ENCODE measurements at regions not wholly inside any gene's neighbourhood (a gene's known extent, or its start where the extent isn't known, plus 50 kb on each side); places are given as distances from the start of the nearest gene placed in this dataset.

DNA sequence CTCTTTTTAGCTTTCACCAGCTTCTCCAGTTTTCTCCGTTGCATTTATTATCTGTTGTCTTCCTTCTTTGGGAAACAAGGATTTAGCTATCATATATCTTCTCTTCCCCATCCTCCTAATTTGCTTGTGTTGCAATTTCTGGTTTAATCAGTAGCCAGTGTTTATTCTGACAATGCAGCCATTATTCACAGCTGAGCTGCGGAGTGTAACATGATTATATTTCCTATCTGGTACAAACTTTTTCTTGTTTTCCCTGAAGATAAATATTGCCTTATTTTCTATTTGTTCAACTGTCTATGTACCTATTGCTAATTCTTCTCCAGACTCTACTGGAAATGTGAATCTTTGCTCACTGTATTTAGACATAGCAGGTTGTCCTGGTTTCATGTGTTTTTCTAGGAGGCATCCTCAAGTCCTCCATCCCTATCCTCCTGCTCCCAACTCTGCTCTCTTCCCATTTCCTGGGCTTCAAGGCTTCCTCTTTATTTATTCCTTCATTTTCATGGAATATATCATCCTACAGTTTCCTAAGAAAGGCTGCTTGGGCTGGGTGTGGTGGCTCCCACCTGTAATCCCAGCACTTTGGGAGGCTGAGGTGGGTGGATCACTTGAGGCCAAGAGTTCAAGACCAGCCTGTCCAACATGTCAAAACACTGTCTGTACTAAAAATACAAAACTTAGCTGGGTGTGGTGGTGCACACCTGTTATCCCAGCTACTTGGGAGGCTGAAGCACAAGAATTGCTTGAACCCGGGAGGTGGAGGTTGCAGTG, 72.4 kb upstream of the KDM7A start:
- TF ChIP-seq, protein P1, sequence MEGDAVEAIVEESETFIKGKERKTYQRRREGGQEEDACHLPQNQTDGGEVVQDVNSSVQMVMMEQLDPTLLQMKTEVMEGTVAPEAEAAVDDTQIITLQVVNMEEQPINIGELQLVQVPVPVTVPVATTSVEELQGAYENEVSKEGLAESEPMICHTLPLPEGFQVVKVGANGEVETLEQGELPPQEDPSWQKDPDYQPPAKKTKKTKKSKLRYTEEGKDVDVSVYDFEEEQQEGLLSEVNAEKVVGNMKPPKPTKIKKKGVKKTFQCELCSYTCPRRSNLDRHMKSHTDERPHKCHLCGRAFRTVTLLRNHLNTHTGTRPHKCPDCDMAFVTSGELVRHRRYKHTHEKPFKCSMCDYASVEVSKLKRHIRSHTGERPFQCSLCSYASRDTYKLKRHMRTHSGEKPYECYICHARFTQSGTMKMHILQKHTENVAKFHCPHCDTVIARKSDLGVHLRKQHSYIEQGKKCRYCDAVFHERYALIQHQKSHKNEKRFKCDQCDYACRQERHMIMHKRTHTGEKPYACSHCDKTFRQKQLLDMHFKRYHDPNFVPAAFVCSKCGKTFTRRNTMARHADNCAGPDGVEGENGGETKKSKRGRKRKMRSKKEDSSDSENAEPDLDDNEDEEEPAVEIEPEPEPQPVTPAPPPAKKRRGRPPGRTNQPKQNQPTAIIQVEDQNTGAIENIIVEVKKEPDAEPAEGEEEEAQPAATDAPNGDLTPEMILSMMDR (IDR thresholded peaks at IDR 0.05), result no peak
- TF ChIP-seq POLR2AphosphoS5 (IDR thresholded peaks at IDR 0.05), result no peak

Measured in transverse colon (tissue), 4 donors.